GM04504 (cell line): ENCODE measurements at regions not wholly inside any gene's neighbourhood (a gene's known extent, or its start where the extent isn't known, plus 50 kb on each side); places are given as distances from the start of the nearest gene placed in this dataset.
A peak's percentile ranks its signal among the peaks of the same experiment; 100 is the strongest.

Source experiments
- DNase-seq: peaks from one replicate; pipeline ENCODE4 v3.0.0-alpha.2; 2012; ENCODE audit warnings: low read depth

DNA sequence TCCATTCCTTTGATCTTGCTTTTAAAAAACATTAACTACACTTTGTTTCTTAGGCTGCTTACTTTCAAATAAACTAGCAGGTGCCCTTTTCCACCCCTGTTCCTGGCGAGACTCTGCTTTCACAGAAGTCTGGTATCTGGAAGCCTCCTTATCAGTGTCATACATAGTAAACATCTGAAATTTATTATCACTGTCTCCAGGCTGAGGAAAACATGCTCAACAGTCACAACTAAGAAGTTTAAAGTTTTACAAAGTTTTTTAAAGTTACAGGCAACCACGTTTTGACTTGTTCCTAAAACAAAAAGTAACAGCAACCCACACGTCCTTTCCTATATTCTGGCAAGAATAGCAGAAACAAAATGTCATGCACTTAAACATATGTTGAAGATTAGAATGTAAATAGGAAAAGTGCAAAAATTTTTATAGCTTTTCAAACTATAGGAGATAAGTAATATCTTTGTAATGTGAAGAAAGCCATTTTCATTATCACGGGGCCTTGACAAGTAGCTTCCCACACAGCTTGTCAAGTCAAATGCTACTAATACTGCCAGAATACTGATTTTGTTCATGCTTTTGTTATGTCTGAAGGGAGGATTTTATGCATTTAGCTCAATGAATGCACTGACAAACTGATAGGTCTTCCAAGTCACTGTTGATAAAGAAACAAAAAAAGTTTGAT lies 275.2 kb upstream of the KCNMB2 start:
- DNase-seq: no peak

DNA sequence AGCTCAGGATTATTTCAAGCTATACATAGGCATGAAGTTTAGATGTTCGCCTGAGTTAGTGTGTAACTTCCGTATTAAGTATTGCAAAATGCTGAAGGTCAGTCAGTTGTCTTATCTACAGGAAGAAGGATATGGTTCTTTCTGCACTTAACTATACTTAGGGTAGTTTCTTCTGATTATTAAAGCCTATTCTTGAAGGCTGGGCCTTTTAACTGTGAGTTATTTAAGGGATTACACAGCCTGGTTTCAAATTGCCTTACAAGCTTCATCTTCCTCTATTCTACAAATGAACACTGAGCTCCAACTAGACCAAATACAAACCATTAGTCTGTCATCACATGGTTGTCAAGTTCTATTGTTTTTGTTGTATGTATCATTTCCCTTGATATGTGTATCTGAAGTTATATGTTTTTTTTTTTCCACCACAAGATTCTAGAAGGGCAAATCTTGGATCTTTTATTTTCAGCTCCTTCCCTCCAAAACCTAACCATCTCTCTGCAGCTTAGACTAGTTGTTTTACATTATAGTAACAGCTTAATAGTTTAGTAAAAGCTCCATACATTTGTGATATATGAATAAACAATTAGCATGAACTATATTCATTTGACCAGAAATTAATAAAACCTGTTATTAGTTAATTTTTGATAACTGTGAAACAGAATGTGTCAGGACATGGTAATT lies 272.9 kb upstream of the KCNMB2 start:
- DNase-seq: no peak

DNA sequence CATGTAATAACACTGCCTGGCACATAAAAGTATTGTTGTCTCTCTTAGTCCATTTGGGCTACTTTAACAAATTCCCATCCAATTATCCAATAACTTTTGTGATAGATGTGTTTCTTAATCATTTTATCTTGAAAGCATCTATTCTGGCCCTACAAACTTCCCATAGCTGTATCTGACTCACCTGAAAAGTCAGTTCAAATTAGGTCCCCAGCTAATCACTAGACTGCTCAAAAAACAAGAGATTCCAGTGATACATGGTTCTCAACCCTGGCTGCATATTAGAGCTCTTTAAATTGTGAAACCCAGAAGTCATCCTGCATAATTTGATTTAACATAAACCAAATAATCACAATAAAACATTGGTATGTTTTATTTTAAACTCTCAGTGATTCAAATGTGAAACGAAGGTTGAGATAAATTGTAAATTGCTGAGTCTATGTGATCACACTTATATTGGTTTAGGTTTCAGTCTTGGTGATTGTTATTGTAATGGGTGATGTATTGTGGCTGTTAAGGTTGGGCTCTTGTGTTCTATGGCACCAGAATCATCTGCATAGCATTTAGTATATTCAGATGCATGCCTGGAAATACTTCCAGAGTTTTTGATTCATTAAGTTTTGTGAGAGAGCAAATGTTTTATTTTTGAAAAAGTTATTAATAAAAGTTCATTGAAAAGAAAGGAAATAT lies 268.9 kb upstream of the KCNMB2 start:
- no peak for DNase-seq

DNA sequence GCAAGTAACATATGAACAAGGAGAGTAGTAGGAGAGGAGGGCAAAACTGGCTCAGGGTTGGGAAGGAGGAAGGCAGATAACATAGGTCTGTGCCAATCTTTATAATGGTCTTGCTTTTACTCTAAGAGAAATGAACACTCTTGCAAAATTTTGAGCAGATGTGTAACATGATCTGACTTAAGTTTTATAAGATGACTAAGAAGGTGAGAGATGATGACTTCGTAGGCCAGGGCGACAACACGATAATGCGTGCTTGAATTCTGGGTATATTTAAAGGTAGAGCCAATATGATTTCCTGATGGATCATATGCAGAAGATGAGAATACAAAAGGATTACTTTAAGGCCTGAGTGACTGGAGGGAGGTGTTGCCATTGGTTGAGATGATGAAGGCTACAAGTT lies 265.4 kb upstream of the KCNMB2 start:
- no peak for DNase-seq

DNA sequence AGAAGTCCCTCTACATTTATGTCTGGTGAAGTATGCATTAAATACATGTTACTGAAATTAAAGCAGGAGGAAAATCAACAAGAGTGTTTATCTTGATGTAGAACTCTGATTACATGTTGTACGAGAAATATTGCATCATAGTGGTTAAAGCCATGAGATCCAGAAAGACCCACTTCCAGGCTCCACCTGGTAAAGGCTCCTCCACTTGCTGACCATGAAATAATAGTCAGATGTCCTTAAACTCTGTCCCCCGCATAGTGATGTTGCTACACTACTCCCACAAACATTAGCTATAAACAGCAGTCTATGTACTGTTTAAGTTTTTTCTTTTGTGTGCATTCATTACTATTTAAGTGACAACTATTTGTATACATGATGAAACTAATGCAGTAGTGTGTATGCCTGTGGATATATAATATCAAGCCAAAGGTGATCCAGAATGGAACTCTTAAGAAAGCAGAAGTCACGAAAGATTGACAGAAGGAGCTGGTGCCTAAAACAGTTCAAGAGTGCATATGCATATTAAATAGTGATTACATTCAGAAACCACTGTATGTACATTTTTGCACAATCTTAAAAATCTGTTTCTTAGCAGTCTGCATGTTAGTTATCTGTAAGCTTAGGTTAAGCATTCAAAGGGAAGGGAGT lies 264.4 kb upstream of the KCNMB2 start:
- DNase-seq: no peak

DNA sequence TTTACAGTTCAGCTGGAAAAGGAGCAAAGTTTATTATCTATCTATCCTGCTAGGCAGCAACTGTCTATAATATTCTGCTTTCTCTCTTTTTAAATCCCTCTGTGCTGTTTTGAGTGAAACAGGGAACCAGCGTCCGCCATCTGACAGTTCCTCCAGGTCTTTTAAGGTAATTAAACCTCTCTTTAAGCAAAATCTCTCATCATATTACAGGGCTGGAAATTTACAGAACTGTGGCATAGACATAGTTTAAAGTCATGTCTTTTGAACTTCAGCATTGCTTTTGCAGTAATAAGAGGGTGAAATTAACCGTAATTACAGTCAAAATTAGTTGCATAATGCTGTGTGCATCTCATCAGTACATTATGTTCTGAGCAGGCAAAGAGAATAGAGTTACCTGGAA lies 263.4 kb upstream of the KCNMB2 start:
- no peak for DNase-seq

DNA sequence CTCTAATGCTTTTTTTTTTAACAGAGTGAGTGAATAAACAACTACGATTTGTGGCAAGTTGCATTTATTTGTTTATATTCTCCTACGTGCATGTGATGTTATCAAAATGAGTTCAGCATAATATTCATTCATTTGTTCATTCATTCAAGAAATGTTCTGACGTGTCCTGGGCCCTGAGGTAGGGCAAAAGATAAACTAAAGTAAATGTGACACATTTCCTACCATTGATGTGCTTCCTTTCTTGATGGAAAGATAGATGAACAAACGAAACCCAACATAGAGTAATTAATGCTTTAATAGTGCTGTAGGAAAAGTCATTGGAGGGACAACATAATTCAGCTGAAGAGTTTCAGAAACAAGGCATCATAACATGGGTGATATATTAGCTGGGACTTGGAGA lies 261.5 kb upstream of the KCNMB2 start:
- no peak for DNase-seq

DNA sequence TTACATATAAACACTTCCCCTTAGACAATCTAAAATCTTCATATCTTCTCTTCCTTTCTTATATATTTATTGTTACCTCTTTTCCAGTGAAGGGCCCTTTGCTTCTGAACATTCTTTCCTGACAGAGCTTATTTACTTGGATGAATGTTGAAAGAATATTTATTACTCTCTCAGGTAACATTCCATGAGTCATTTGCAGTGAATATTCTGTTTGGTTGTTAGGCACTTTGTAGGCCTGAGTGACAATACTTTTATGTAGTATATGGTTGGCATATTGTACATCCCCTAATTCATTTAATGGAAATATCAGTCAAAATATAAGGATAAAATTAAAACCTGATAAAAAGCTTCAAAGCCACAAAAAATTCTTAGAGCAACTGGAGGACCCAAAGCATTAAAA lies 260.9 kb upstream of the KCNMB2 start:
- no peak for DNase-seq

DNA sequence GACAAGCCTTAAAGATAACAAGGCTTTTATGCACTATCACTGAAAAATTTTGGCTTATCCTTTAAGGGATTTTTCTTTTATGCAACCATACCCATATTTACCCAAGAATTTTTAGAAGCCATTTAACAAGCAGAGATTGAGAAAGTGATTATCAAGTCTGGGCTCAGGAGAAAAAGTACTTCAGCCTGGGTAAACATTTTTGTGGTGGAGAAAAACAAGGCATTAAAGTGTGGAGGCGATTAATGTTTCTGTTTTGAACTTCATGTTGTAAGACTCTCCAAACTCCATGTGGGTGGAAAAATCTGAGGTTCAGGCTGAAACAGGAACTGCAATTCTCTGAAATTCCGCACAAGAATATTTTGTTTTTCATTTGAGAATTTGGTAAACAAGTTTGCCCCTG lies 260.4 kb upstream of the KCNMB2 start:
- no peak for DNase-seq

DNA sequence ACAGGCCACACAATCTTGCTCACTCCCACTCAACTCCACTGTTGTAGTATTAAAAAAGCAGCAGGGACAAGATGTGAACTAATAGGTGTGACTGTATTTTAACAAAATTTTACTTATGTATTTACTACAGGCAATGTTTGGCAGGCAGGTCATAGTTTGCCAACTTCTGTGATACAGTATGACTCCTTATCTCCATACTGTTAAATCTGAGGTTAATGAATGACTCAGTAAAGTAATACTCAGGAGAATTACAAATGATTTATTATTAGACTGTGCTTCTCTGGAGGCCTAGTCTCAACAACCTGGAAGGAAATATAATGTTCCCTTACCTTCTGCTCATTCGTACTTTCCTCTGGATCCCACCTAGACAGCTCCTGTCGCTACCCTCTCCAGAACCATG lies 258.6 kb upstream of the KCNMB2 start:
- DNase-seq: no peak

DNA sequence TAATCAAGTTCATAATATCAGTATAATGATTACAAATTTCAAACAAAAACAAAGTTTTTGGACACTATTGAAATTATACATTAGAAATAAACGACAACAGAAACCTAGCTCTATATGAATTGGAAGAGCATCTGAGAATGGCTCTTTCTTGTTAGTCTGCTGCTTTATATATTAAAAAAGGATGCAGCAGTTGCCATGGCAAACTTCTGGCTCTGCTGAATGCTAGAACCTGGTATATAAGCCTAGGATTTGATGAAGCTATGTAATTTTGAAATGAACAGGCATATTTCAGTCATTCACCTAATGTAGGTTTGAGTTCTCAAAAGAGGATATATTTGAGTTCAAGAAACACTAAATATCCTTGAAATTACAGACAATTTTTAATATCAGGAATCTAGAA lies 252.7 kb upstream of the KCNMB2 start:
- DNase-seq: no peak

DNA sequence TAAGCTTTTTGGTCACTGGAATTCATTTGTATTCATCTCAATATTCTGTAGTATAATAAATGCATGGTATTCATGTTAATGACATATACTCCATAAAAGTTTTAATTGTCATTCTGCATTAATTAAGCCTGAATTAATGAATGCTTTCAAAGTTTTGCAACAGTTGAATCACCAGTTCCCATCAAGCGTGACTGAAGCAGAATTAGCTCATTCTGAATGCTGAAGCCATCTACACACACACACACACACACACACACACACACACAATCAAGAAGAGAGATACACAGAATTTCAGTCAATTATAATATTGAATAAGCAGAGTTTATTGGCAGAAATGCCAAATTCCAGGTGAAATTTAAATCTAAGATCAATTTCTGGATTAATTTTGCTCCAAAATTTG lies 252.1 kb upstream of the KCNMB2 start:
- no peak for DNase-seq

DNA sequence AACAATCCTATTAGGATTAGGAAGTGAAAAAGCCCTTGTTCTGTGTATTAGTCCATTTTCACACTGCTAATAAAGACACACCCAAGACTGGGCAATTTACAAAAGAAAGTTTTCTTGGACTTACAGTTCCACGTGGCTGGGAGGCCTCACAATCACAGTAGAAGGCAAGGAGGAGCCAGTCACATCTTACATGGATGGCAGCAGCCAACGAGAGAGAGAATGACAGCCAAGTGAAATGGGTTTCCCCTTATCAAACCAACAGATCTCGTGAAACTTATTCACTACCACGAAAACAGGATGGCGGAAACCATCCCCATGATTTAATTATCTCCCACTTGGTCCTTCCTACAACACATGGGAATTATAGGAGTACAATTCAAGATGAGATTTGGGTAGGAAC lies 248.2 kb upstream of the KCNMB2 start:
- DNase-seq: no peak

DNA sequence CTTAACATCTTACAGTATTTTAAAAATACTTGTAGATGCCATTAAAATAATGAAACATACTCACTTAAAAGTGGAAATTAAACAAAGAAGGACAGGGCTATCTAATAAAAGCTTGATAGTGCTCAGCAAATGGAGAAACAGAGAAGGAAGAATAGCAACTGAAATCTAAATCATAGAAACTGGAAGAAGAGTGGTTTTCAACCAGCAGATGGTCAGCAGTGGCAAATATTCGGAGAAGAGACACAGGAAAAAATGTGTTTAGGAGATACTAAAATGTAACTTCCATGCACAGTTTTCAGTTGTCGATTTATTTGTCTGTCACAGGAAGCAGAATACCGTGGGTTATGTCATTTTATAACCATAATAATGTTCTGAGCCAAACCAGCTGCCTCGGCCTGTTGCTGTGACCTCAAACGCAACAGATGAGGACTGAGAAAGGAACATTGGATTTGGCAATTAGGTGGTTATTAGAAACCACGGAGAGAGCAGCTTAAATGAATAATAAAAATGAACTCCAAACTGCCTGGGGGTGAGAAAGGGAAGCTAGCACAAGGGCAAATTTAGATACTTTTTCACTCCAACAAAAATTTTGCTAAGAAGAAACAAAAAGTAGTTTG lies 246.6 kb upstream of the KCNMB2 start:
- no peak for DNase-seq

DNA sequence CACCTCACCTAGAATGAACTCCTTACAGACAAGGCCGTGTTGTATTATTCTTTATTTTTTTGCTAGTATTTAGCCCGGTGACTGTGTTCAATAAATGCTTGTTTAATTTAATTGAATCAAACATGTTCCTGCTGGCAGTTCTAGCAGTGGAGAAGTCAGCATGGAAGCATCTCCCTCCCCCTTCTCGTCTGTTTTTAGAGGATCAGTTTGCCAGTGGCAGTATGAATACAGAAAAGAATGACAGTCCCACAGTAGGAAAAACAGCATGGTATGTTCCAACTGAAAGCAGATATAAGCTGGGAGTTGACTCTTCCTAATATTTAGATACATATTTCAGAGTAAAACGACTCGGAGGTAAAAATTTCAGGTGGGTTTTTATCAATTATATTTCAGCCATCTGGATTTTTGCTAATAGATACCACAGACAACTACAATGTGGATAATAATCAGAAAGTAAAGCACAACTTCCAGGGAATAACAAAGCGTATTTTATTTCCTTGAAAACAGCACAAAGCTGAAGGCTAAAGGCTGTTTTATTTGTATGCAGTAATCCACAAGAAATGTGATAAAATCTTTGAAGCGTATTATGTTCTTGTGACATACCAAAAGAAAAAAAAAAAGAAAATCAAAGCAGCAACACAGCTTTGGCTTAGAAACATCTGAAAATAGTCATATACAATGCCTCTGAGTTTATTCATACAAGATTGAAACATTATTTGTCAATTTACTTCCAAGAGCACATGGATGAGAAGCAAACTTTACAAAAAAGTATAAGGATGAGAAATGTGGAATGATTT lies 244.5 kb upstream of the KCNMB2 start:
- no peak for DNase-seq

DNA sequence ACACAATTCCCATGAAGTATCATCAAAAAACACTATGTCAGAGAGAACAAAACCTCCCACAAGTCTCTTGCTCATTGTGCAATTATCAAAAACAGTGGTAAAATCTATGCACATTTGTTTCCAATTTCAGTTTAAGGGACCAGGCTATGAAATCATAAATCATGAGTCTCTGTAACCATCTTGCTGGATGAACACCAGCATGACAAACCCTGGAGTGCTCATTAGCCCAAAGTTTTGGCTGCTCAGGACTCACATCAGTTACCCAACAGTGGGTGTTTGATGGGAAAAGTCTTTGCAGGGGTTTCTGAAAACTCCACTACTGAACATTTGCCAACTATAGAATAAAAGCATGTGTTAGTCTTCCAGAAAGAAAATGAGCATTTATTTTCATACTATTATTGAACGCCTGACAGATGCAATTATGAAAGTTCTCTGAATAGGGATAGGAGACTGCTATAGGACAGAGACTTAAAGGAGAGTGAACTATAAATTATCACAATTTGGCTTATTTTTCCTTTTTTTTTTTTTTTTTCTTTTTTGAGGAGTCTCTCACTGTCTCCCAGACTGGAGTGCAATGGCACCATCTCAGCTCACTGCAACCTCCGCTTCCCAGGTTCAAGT lies 240.8 kb upstream of the KCNMB2 start:
- DNase-seq: peak; percentile 96

DNA sequence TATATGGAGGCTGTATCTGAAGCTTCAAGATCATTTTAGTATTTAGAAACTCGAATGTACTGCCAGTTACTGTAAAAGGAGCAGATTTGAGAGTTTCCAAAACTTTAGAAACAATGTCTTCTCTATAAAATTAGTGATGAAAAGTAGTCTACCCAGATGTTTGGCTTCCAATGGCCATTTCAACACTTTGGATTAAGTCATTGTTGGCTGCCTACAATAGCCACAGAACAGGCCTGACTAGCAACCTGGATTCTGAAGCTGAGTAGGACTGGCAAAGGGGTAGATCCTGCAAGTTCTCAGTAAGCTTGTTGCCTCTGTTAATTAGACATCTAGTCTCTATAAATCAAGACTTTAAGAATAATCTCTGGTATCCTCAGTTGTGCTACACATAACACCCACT lies 239.0 kb upstream of the KCNMB2 start:
- peak; percentile 56 for DNase-seq

DNA sequence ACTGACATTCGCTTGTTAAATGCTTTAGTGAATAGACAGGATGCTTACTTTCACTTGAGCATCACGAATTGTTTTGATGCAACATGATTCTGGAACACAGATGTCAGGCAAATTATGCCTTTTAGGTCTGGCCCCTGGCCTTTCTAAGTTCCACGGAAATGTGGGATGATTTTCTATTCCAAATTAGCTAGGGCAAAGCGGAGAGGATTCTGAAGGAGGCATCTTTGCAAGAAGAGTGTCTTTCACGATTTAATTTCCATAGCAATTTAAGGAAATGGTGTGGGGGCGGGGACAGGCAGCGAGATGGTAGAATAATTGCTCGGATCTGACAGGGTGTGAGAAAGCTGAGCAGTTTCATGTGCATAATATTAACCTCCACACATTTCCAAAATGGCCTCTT lies 238.5 kb upstream of the KCNMB2 start:
- DNase-seq: no peak

DNA sequence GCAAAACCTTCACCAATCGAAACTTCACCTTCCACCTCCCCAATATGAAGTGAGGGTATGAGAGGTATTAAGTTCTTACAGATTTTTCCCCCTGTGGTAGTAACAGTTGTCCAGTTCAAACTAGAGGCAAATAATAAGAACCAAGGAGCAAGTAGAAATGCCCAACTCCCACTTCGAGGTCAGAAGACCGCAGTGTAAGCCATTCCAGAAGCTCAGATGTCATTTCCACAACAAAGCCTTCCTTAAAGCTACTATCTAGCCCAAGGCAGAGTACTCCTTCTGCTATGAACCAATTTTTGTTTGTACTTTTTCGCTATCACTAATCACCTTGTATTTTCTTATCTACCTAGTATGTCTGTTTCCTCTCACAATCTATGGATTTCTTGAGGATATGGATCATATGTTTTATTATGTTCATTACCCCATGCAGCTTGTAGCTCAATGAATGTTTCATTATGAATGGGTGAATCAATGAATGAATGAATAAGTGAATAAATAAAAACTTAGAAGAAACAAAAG lies 235.7 kb upstream of the KCNMB2 start:
- DNase-seq: no peak

DNA sequence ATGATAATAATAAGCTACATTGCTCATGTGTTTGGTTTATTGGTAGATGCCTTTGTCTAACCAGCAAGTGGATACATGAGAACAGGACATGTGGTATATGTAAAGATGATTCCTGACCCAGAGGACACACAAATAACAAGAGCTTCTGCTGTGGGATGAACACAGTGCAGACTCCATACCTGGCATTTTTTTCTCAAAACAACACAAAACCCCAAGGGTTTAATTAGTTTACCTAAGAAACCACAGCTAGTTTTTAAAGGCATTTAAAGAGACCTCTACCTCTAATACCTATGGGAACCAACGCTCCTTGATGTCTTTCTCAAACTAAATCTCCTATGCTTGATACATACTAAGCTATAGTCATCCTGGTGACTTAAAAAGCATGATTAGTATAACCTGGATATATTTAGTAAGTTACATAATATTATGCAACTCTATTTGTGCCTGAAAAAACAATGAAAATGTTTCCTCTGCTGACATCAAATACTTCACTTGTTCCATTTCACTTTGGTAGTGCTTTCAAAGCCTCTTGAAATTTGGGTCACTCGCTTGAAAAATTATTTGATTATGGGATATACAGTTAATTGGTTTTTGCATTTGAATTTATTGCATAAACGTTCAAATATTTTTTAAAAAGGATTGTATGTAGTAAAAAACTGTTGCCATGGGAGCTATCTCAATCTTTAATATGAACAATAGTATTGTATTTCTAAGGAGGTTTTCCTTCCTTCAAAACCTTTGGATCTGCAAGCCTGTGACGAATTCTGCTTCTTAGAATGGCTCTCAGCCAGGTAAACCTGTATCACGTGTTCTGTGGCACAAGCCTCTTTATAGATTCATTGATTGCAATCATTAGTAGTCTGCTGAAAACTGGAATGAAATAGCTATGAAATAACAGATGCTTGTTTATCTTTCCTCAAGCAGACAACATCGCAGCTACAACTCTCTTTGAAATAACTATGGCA lies 233.0 kb upstream of the KCNMB2 start:
- DNase-seq: no peak
